ENCODE measurements at regions not wholly inside any gene's neighbourhood (a gene's known extent, or its start where the extent isn't known, plus 50 kb on each side); places are given as distances from the start of the nearest gene placed in this dataset.

DNA sequence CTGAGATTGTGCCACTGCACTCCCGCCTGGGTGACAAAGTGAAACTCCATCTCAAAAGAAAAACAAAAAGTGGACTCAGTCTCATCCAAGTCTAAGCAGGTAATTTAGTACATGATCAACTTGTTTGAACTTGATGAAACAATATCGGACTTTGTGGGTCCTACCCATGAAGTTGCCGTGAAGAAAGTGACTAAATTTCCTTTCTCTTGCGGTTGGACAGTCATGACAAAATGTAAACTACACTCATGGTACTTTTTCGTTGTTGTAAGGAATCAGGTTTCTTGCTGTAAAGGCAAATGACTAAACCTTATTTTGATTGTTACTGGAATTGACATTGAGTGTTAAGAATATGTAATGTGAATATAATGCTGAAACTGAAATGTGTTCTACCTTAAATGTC is 164.5 kb upstream of the PLET1 start:
- H3K4me2 ChIP-seq (ENCODE audit: insufficient read depth, low read length), result no peak overlapping the region
- CTCF ChIA-PET, result no interaction called here
- BruUV-seq (replicated peaks), result no TSS peak
- no peaks in the 10 kb centered on the region for H4K20me1 ChIP-seq (replicated peaks; ENCODE audit: control insufficient read depth, extremely low read depth, insufficient read depth, low read length)
- H2AFZ ChIP-seq (ENCODE audit: low read depth, low read length), result no peak overlapping the region
- H3K27me3 ChIP-seq (ENCODE audit: control insufficient read depth in 2 of 2, insufficient read depth in 2 of 2, low read length in 2 of 2), result no peaks in the 10 kb centered on the region
- H3K9ac ChIP-seq (replicated peaks; ENCODE audit: extremely low read depth, insufficient read depth, low read length), result no peak overlapping the region
- no peaks in the 10 kb centered on the region for H3K9me3 ChIP-seq (replicated peaks; ENCODE audit: control insufficient read depth, insufficient read depth, low read length)
- FAIRE-seq (no peak), DNase-seq (ENCODE audit: low read depth, low spot score) (no peak)
- dilution Hi-C loops (cut with MboI; ENCODE audit: extremely low pct_ligation_motif_present, low sequenced_read_pairs) (no loop called here), intact Hi-C loops (cut with micrococcal nuclease) (no loop called here)
- H3K27ac ChIP-seq (ENCODE audit: insufficient read depth, low read depth, low read length), result no peak overlapping the region
- H3K4me3 ChIP-seq (replicated peaks in 1 of 3; ENCODE audit: insufficient read depth in 1 of 3, low read depth in 1 of 3, low read length in 3 of 3), result no peak overlapping the region
- TF ChIP-seq MYC (IDR thresholded peaks at IDR 0.05; ENCODE audit: low read depth, low read length) (no peak), GATA2 (IDR thresholded peaks at IDR 0.05; ENCODE audit: insufficient read depth, insufficient read length, low read depth, low read length) (no peak), JUN (IDR thresholded peaks at IDR 0.05; ENCODE audit: borderline replicate concordance, insufficient read depth, insufficient read length, low read depth) (no peak), FOS (IDR thresholded peaks at IDR 0.05; ENCODE audit: borderline replicate concordance, insufficient read depth, low read length) (no peak), POLR2A (IDR thresholded peaks at IDR 0.05; ENCODE audit: low read depth, low read length) (no peak), POLR2AphosphoS5 (IDR thresholded peaks at IDR 0.05; ENCODE audit: insufficient read depth, low read depth, low read length) (no peak), EZH2 (IDR thresholded peaks at IDR 0.05; ENCODE audit: borderline replicate concordance, low read depth, low read length, severe bottlenecking) (no peak)
- TF ChIP-seq, protein P1, sequence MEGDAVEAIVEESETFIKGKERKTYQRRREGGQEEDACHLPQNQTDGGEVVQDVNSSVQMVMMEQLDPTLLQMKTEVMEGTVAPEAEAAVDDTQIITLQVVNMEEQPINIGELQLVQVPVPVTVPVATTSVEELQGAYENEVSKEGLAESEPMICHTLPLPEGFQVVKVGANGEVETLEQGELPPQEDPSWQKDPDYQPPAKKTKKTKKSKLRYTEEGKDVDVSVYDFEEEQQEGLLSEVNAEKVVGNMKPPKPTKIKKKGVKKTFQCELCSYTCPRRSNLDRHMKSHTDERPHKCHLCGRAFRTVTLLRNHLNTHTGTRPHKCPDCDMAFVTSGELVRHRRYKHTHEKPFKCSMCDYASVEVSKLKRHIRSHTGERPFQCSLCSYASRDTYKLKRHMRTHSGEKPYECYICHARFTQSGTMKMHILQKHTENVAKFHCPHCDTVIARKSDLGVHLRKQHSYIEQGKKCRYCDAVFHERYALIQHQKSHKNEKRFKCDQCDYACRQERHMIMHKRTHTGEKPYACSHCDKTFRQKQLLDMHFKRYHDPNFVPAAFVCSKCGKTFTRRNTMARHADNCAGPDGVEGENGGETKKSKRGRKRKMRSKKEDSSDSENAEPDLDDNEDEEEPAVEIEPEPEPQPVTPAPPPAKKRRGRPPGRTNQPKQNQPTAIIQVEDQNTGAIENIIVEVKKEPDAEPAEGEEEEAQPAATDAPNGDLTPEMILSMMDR (IDR thresholded peaks at IDR 0.05; ENCODE audit: extremely low read depth in 1 of 2, insufficient read depth in 1 of 2, low read depth in 1 of 2, low read length in 2 of 2), result no peak
- TF ChIP-seq, protein P2, sequence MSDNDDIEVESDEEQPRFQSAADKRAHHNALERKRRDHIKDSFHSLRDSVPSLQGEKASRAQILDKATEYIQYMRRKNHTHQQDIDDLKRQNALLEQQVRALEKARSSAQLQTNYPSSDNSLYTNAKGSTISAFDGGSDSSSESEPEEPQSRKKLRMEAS (IDR thresholded peaks at IDR 0.05; ENCODE audit: insufficient read depth, insufficient read length), result no peak
- no peaks in the 10 kb centered on the region for H3K4me1 ChIP-seq (ENCODE audit: control insufficient read depth, extremely low read depth, insufficient read depth, low read length)
- no peaks in the 10 kb centered on the region for H3K9me1 ChIP-seq (replicated peaks; ENCODE audit: control insufficient read depth, extremely low read depth, insufficient read depth, low read length)
- no peaks in the 10 kb centered on the region for H3K79me2 ChIP-seq (ENCODE audit: control insufficient read depth, insufficient read depth, low read length)
- H3K36me3 ChIP-seq (ENCODE audit: control insufficient read depth in 2 of 2, extremely low read depth in 1 of 2, insufficient read depth in 2 of 2, low read length in 2 of 2), result no peaks in the 10 kb centered on the region
- POLR2A ChIA-PET, result no interaction called here
